Prostate gland (tissue), 2 donors: ENCODE measurements at regions not wholly inside any gene's neighbourhood (a gene's known extent, or its start where the extent isn't known, plus 50 kb on each side); places are given as distances from the start of the nearest gene placed in this dataset.

Experiments used
- DNase-seq: peaks from one replicate; pipeline ENCODE4 v3.0.0-alpha.2; 2019; ENCODE audit warnings: low spot score
- H3K27ac ChIP-seq, 2 donors: fragments of 200-600 bp; sonication (generic); 2 replicates each; pipeline ENCODE4 v1.5.1; 2017 to 2019
- H3K27me3 ChIP-seq: fragments of 200-600 bp; sonication (generic); replicated peaks from 2 replicates; pipeline ENCODE4 v1.5.1; 2019; ENCODE audit not compliant: insufficient read depth
- H3K36me3 ChIP-seq, 2 donors: fragments of 200-600 bp; sonication (generic); 1 replicate in 1 of 2; 2 replicates in 1 of 2; pipeline versions ENCODE4 v1.5.1 to v1.8.1; 2017 to 2019
- H3K4me1 ChIP-seq: fragments of 200-600 bp; sonication (generic); replicated peaks from 2 replicates; pipeline ENCODE4 v1.5.1; 2019
- H3K4me3 ChIP-seq, 2 donors: fragments of 200-600 bp; sonication (generic); 2 replicates each; pipeline ENCODE4 v1.5.1; 2017 to 2019
- H3K9me3 ChIP-seq: fragments of 200-600 bp; sonication (generic); 2 replicates; pipeline ENCODE4 v1.5.1; 2017
- POLR2A ChIP-seq: fragments of 450-650 bp; IDR thresholded peaks from one replicate; pipeline ENCODE4 v1.6.1; 2016; ENCODE audit warnings: antibody characterized with exemption, mild to moderate bottlenecking
- POLR2AphosphoS5 ChIP-seq: sonication (generic); formaldehyde crosslinking; IDR thresholded peaks from one replicate; pipeline ENCODE4 v1.6.1; 2017; ENCODE audit warnings: antibody characterized with exemption
- WGBS: methylation state at CpG from one replicate; pipeline ENCODE4 v1.1.5; 2018; 5-methylcytosine and 5-hydroxymethylcytosine counted together
- intact Hi-C: fragments of 100-400 bp; cut with DNase I; formaldehyde crosslinking; loops from one replicate; pipeline ENCODE4 v1.14.2; 2022
- TF ChIP-seq, protein P1 (sequence below), 4 experiments: fragments of 200-600 bp in 2 of 4; fragments of 450-650 bp in 2 of 4; sonication (generic) in 2 of 4; IDR thresholded peaks; 1 replicate in 3 of 4; 2 replicates in 1 of 4; pipeline ENCODE4 v1.5.1; 2016 to 2019; ENCODE audit warnings: antibody characterized with exemption in 4 of 4, mild to moderate bottlenecking in 2 of 4, moderate library complexity in 2 of 4

- H3K4me1 ChIP-seq = no peaks in the 10 kb centered on the region
- H3K4me3 ChIP-seq = no peak overlapping the region
- no peaks in the 10 kb centered on the region for H3K36me3 ChIP-seq
- H3K27me3 ChIP-seq = no peaks in the 10 kb centered on the region
- TF ChIP-seq POLR2A = no peak
- intact Hi-C loops = no loop called here
- H3K9me3 ChIP-seq = no peaks in the 10 kb centered on the region
- DNase-seq = no peak
- WGBS = 89% methylated on average over 2 of the region's 2 CpGs
- H3K27ac ChIP-seq = no peak overlapping the region
Observed at GRCh38 chr1:219783605-219784235, 144.6 kb downstream of the SLC30A10 start.

DNA sequence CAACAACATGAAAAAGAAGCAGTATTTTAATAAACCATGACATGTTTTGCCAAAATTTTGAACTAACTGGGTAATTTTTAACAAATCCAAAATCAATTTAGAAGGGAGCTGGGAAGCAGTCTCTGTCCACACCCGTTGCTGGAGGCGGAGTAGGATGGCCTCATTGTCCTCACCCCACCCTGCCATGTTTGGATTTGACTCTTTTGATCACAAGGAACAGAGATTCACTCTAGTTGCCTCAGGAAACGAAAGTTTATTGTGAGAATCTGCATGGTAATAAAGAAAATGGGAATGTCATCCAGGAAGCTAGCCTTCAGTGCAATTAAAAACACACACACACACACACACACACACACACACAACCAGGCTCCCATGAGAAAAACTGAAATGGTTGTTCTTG lies 145.4 kb downstream of the SLC30A10 start:
- Histone ChIP-seq H3K9me3 (no peaks in the 10 kb centered on the region), H3K27ac (no peak overlapping the region), H3K36me3 (no peaks in the 10 kb centered on the region), H3K27me3 (no peaks in the 10 kb centered on the region), H3K4me3 (no peak overlapping the region), H3K4me1 (no peaks in the 10 kb centered on the region)
- DNase-seq = no peak
- intact Hi-C loops = no loop called here
- WGBS = 48% methylated on average over 3 of the region's 3 CpGs
- TF ChIP-seq, protein P1, sequence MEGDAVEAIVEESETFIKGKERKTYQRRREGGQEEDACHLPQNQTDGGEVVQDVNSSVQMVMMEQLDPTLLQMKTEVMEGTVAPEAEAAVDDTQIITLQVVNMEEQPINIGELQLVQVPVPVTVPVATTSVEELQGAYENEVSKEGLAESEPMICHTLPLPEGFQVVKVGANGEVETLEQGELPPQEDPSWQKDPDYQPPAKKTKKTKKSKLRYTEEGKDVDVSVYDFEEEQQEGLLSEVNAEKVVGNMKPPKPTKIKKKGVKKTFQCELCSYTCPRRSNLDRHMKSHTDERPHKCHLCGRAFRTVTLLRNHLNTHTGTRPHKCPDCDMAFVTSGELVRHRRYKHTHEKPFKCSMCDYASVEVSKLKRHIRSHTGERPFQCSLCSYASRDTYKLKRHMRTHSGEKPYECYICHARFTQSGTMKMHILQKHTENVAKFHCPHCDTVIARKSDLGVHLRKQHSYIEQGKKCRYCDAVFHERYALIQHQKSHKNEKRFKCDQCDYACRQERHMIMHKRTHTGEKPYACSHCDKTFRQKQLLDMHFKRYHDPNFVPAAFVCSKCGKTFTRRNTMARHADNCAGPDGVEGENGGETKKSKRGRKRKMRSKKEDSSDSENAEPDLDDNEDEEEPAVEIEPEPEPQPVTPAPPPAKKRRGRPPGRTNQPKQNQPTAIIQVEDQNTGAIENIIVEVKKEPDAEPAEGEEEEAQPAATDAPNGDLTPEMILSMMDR (IDR thresholded peaks at IDR 0.05) = no peak
- TF ChIP-seq POLR2AphosphoS5 = no peak
- TF ChIP-seq POLR2A = no peak

- no peaks in the 10 kb centered on the region for H3K4me1 ChIP-seq
- no peaks in the 10 kb centered on the region for H3K27me3 ChIP-seq
- intact Hi-C loops = no loop called here
- H3K36me3 ChIP-seq = no peaks in the 10 kb centered on the region
- no peaks in the 10 kb centered on the region for H3K9me3 ChIP-seq
- DNase-seq = no peak
- no peak overlapping the region for H3K27ac ChIP-seq
- H3K4me3 ChIP-seq = no peak overlapping the region
- TF ChIP-seq POLR2AphosphoS5 = no peak
- no peak for TF ChIP-seq POLR2A
- TF ChIP-seq, protein P1 (IDR thresholded peaks at IDR 0.05) = no peak
- WGBS = 82% methylated on average over 4 of the region's 4 CpGs
Observed at GRCh38 chr1:219782311-219782710, 146.0 kb downstream of the SLC30A10 start.

DNA sequence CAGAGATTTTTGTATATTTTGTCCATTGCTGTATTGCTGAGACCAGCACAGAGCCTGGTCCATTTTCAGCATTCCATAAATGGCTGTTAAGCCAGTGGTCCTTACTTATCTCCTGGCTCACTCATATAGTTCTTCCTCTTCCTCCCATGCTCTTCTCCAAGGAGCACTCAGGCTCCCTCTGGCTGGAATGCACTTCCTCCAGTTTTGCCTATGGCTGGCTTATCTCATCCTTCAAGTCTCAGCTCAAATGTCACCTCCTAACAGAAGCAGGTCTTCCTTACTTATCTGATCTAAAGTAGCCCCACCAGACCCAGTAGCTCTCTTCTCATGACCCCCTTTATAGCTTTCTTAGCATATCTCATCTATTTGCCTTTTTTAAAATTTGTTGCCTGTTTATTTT lies 146.9 kb downstream of the SLC30A10 start:
- no peaks in the 10 kb centered on the region for H3K27me3 ChIP-seq
- no peak overlapping the region for H3K27ac ChIP-seq
- H3K9me3 ChIP-seq = no peaks in the 10 kb centered on the region
- H3K4me3 ChIP-seq = no peak overlapping the region
- TF ChIP-seq POLR2AphosphoS5 = no peak
- TF ChIP-seq, protein P1 (IDR thresholded peaks at IDR 0.05) = no peak
- no peak for TF ChIP-seq POLR2A
- no peak for DNase-seq
- no peaks in the 10 kb centered on the region for H3K4me1 ChIP-seq
- intact Hi-C loops = no loop called here
- no peaks in the 10 kb centered on the region for H3K36me3 ChIP-seq

DNA sequence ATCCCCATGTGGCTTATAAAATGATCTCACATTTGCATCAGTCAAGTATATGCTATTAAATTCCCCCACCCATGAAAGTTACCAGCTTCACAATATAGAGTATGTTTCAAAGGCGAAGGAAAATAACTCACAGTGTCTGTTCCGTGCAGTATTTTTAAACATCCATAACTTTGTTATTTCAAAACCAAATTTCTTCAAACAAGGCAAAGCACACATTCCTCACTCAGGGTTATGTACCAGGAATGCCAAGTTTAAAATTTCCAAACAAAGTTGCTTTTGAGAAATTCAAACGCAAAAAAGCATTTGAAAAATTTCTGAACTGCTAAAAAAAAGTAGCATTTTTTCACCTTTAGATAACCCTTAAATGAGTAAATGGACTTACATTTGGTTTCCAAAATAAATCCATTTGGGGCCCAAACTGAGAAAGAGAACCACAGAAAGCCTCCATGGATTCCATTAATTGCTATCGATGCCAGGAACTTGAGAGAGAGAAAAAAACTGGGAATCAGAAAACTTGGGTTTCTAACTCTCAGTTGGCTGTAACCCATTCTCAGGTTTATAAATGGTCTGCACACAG lies 149.5 kb downstream of the SLC30A10 start:
- intact Hi-C loops = no loop called here
- DNase-seq = no peak
- H3K27ac ChIP-seq = no peak overlapping the region
- no peaks in the 10 kb centered on the region for H3K4me1 ChIP-seq
- no peaks in the 10 kb centered on the region for H3K36me3 ChIP-seq
- no peaks in the 10 kb centered on the region for H3K9me3 ChIP-seq
- no peak overlapping the region for H3K4me3 ChIP-seq
- H3K27me3 ChIP-seq = no peaks in the 10 kb centered on the region
- TF ChIP-seq POLR2A (no peak), POLR2AphosphoS5 (no peak)
- TF ChIP-seq, protein P1 (IDR thresholded peaks at IDR 0.05) = no peak
- WGBS = 88% methylated on average over 4 of the region's 4 CpGs
